PFSK-1 (cell line): ENCODE measurements at regions not wholly inside any gene's neighbourhood (a gene's known extent, or its start where the extent isn't known, plus 50 kb on each side); places are given as distances from the start of the nearest gene placed in this dataset.

Source experiments
- POLR2AphosphoS5 ChIP-seq: IDR thresholded peaks from 2 replicates; pipeline ENCODE4 v1.6.1; 2012; ENCODE audit warnings: low read depth, mild to moderate bottlenecking, control low read depth, low read length, moderate library complexity
- TAF1 ChIP-seq: IDR thresholded peaks from 2 replicates; pipeline ENCODE4 v1.6.1; 2012; ENCODE audit warnings: low read length, control low read depth, borderline replicate concordance; ENCODE audit not compliant: insufficient read depth
- TF ChIP-seq, protein P1 (sequence below), 2 experiments: IDR thresholded peaks; 2 replicates each; pipeline versions ENCODE4 v1.6.1 to v1.8.0; 2011 to 2012; ENCODE audit warnings: low read depth in 2 of 2, low read length in 2 of 2, control low read depth in 1 of 2, inconsistent platforms in 1 of 2, mild to moderate bottlenecking in 1 of 2, moderate library complexity in 1 of 2; ENCODE audit not compliant: insufficient read depth in 1 of 2

DNA sequence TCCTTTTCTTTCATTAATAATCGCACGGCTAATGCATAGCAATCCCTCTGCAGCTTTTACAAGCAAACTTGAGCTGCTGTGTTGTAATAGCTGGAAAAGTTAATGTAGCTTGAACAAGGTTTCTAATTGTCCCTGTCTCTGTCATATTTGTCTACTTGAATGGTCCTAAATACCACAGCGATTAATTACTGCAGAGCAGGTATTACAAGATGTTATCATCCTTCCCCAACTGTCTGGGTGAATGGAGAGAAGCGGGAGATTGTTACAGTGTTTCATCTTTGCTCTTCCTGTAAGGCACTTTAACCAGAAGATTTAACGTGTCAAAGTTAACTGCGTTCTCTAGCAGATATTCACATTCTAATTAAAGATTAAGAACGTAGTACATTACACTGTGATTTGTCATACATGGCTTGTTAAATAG lies 422.2 kb upstream of the POU3F3 start:
- TF ChIP-seq POLR2AphosphoS5 (no peak), TAF1 (no peak)
- TF ChIP-seq, protein P1, sequence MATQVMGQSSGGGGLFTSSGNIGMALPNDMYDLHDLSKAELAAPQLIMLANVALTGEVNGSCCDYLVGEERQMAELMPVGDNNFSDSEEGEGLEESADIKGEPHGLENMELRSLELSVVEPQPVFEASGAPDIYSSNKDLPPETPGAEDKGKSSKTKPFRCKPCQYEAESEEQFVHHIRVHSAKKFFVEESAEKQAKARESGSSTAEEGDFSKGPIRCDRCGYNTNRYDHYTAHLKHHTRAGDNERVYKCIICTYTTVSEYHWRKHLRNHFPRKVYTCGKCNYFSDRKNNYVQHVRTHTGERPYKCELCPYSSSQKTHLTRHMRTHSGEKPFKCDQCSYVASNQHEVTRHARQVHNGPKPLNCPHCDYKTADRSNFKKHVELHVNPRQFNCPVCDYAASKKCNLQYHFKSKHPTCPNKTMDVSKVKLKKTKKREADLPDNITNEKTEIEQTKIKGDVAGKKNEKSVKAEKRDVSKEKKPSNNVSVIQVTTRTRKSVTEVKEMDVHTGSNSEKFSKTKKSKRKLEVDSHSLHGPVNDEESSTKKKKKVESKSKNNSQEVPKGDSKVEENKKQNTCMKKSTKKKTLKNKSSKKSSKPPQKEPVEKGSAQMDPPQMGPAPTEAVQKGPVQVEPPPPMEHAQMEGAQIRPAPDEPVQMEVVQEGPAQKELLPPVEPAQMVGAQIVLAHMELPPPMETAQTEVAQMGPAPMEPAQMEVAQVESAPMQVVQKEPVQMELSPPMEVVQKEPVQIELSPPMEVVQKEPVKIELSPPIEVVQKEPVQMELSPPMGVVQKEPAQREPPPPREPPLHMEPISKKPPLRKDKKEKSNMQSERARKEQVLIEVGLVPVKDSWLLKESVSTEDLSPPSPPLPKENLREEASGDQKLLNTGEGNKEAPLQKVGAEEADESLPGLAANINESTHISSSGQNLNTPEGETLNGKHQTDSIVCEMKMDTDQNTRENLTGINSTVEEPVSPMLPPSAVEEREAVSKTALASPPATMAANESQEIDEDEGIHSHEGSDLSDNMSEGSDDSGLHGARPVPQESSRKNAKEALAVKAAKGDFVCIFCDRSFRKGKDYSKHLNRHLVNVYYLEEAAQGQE (IDR thresholded peaks at IDR 0.05; ENCODE audit: insufficient read depth in 1 of 2, low read depth in 2 of 2, low read length in 2 of 2) = no peak
